ENCODE measurements at regions not wholly inside any gene's neighbourhood (a gene's known extent, or its start where the extent isn't known, plus 50 kb on each side); places are given as distances from the start of the nearest gene placed in this dataset.

DNA sequence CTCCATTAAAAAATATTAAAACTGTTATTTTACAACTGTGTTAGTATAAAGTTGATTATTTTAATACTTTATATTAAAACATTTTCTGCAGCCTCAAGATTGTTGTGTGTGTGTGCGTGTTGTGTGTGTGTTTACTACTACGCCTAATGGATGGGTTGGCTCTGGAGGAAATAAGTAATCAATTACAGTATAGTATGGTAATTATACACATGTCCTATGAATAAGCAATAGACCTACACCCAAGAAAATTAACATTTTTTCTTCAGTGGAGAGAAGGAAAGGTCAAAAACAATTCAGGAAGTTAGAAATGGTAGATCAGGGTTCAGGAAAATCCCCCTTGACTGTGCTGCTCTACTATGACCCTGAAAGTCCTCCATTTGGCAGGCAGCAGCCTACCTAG, 65.7 kb upstream of the DYRK2 start:
- no peak for DNase-seq (ENCODE audit: low read depth)

DNA sequence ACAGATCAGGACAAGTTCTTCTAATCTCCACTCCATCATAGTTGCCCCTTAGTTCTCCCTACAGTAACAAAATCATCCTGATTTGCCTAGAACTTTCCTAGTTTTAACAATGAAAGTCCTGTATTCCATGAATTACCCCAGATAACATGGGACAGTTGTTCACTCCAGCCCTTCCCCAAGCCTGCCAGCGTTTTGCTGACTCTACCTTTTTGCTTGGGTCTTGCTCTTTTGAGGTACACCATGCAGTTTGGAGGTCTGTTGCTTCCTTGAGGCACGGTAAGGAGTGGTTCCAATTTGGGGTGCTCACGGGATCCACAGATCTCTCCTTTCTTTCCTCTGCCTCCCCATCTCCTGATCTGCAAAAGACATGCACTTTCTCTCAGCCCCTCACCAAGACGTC, 61.6 kb upstream of the DYRK2 start:
- DNase-seq (ENCODE audit: low read depth), result no peak

DNA sequence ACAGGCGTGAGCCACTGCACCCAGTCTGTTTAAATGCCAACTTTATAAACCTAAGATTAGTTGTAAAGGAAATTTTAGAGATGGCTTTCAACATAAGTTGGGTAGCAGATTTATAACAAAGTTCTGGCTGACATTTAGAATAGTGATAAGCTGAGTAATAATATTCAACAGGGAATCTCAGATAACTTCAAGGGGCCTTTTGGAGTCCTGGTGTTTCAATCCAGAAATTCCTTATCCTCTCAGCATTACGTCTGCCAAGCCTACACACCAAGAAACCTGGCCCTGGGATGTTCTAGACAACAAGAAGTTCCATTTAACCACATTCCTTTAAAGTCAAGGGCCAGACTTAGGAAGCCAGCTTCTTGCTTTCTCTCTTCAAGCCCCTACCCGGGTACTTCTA, 59.5 kb upstream of the DYRK2 start:
- no peak for DNase-seq (ENCODE audit: low read depth)

DNA sequence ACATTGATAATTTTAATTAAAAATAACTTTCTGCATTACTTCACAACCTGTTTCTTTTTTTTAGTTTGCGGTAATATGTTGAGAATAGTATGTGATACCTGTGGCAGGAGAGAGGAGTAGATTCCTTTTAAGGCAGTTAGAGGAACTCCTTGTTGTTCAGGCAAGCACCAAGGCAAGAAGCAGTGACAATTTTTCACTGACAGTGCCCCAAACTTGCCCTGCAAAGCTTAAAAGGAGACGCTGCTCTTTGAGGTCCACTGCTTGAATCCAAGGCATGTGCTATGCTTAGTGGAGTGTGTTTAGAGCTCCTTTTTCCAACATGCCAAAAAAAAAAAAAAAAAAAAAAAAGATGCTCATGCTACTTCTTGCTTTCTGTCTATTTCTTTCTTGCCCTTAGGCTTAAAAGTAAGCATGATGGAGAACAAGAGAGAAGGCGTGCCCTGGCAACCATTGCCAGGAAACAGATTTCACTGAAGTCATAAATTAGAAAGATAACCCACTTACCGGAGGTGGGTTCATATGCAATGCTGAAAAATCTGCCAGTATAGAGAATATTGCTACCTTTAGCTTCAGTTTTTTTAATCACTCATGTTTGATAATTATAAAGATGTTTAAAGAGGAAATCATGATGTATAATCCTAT, 58.3 kb upstream of the DYRK2 start:
- no peak for DNase-seq (ENCODE audit: low read depth)

DNA sequence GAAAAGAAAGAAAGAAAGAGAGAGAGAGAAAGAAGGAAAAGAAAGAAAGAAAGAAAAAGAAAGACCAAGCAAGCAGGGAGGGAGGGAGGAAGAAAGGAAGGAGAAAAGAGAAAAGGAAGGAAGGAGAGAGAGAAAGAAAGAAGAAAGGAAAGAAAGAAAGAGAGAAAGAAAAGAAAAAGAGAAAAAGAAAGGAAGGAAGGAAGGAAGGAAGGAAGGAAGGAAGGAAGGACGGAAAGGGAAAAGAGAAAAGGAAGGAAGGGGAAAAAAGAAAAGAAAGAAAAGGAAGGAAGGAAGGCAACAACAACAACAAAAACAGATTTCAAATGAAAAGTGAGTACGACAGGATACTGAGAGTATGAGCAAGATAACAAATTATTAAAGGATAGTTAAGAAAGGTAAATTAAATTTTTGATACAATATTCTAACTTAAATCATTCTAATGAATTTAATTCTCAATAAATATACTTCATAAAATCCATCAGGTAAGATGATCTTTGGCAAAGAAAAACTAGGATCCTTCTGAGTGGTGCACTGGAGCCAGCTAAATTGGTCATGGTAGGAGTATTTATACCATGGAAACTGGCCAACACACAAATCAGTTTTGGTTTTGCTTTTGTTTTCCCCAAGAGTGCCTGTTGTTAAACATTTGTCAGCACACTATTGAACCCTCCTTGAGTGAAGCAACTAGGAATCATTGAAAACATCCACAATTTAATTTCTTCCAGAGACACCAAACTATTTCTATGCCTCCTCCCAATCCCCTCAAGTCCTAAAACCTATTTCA, 56.1 kb upstream of the DYRK2 start:
- DNase-seq (ENCODE audit: low read depth), result peak; percentile 61

DNA sequence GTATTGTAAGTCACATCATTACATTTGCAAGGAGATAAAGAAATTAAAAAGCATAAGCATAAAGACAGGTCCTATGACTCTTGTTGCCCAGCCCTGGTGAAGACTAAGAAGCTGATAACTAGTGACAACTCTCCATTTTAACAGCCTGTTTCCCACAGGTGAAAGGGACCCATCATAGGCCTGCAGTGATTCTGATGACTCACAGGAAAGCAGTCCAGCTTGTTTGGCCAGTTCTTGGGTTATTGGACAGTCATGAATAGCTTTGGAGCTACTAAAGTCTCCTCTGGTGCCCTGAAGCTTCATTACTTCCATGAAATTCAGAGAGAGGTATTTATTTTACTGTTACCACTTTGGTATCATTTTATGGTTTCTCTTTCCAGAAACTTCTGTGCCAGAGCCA, 55.5 kb upstream of the DYRK2 start:
- DNase-seq (ENCODE audit: low read depth), result peak; percentile 45

DNA sequence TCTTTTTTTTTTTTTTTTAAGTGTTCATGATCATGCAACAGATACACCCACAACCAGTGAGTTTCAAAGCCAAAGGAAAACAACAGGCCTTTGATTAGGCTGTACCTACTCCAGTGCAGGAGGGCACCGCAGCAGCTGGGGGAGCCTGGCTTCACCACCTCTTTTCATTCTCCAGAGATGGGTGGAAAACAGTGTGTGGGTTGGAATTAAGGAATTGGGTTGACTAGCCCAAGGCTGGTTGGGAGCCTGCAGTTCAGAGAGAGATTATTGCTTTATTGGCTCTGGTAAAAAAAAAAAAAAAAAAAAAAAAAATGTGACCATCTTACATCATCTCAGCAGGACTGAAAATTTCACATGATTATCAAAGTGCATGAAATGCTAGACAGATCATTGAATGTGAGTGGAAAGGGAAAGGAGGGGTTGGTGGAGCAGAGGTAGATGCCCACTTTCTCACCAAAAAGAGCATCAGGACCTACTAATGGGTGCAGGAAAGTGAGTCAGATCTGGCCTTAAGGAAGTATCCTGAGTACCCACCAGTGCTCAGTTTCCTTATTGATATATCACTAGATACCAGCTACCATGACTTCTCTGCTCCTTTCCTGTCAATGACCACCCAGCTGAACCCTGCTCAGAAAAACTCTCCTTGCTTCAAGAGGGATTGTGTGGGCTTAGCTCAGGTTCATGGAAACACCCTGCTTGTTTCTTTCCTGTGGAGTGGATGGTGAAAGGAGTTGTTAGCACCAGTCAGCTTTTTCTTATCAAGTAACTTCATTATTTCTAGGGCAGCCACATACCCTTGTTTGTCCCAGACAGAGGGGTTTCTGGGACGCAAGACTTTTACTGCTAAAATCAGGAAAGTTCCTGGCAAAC, 54.8 kb upstream of the DYRK2 start:
- no peak for DNase-seq (ENCODE audit: low read depth)

DNA sequence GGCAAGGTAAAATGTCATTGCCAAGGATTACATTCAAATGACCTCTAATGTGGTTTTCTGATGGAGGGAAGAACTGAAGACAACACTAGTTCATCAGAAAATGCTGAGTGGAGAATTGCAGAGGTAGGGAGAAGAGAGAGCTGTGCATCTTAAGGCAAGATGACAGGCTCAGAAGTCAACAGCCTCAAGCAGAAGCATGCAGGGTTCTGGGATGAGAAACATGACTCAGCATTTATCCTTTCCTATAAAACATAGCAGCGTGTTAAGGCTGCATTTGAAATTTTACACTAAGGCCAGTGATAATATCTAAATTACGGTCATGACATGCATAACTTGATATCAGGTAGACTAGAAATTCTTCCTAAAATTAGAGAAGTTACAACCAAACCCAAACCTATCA, 53.7 kb upstream of the DYRK2 start:
- no peak for DNase-seq (ENCODE audit: low read depth)

DNA sequence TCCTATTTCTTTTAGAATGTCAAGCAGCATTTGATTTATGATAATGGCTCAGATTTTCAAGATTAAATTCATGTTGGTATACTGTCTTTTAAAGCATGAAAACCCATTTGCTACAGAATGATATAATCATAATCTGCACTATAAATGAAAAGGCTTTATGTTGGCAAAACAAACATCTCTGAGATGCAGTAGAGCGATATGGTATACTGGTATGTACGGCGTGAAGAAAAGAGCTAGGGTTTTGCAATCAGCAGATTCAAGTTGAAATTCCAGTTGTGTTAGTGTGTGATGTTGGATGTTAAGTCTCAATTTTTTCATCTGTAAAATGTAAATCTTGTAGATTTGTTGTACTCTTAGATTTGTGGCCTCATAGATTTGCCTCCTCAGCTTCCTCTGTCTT, 53.2 kb upstream of the DYRK2 start:
- no peak for DNase-seq (ENCODE audit: low read depth)

DNA sequence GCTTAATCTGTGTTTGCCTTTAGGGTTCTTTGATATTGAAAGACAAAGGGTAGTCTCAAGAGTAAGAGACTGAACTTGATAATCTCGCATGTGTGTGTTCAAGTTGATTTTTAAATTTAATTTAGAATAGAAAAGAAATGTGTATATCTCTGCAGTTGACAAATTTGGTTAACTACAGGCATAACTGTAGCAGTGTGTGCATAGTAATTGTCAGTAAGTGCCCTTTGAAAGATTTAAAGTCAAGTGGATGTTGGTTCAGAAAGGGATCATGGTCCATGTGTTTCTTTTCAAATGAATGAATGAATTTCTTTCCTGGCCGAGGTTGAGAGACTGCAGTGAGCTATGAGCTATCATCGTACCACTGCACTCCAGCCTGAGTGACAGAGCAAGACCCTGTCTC, 49.9 kb upstream of the DYRK2 start:
- no peak for DNase-seq (ENCODE audit: low read depth)
